HG03460 (cell line): ENCODE measurements at regions not wholly inside any gene's neighbourhood (a gene's known extent, or its start where the extent isn't known, plus 50 kb on each side); places are given as distances from the start of the nearest gene placed in this dataset.

ENCODE experiments used
- ATAC-seq: cut with Tn5 transposase; IDR thresholded peaks from one replicate; pipeline ENCODE4 v1.9.1; 2021; ENCODE audit not compliant: unreplicated experiment

DNA sequence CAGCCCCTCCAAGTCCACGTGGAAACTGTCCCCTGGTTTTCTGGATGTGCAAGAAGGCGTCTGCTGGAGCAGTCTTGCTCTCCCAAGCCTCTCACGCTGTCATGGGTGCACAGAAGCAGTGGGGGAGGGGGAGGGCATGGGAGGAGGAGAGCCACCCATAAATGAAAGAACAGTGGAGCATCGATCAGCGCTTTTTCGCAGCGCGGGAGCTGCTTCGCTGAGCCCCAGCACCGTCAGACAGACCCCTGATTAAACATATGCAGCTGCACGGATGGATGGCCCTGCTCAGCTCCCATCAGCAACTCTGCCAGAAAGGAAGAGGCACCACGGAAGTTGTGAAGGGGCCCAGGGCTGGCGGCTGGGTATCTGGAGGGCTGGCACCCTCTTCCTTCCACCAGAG is 264.9 kb downstream of the UQCRFS1 start:
- no peak for ATAC-seq

DNA sequence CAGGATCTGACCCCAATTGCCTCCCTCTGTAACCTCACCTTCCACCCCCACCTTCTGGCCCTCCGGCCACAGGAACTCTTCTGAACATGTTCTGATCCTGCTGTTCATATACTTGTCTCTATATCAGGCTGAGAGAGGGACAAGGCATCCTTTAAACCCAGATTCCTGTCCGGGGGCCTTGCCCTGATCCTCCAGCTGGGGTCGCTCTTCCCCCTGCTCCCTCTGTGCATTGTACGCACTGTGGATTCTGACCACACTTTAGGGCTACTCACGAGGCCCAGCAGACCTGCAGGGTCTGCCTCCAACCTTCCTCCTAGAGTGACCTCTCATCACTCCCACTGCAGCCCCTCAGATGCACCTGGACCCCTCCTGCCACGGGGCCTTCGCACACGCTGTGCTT is 269.3 kb downstream of the UQCRFS1 start:
- ATAC-seq, result no peak

DNA sequence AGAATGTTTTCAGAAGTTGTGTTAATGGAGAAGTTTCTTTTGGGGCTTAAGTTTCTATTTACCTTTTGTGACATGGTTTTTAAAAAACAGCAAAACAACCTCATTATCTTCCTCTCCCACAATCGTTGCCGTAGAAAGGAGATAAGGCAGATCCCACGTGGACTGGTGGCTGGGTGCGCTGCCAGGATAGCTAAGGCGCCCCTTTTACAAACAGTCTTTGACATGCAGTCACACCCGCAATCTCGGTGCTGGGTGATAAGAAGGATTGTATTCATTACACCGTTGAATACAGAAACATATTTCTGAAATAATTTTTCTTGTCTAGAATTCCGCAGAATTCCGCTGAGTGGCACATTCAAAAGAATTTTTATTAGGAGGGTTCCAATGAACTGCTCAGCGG is 271.1 kb downstream of the UQCRFS1 start:
- no peak for ATAC-seq

DNA sequence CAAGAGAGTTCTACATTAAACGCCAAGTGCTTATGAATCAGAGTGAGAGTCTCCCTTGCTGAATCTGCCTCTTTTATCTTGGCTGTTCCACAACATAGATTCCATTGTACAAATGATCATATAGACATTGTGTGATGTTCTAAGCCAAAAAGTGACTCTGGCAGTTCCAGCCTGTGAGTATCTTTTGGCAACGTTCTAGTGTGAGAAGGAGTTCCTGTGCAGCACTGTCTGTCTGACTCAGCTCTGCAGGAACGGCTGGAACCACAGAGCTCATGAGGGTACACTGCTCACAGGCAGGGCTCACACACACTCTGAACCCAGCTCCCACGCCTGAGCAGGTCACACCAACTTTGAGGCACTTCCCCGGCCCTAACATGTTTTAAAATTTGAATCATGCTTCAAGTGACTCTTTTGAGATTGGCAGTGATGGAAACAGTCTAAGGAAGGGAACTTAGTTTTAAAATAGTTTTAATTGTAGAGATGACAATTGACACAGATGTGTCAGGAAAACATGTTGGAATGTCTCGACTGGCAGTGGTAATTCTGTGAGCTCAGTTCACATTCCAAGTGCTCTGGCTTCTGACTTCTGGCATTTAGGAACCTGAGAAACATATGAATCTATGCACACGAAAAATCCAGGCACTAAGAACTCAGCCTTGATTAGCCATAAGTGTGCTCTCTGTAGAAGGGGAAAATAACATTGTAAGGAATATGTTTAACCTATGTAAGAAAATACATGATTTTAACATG is 272.0 kb downstream of the UQCRFS1 start:
- ATAC-seq, result no peak

DNA sequence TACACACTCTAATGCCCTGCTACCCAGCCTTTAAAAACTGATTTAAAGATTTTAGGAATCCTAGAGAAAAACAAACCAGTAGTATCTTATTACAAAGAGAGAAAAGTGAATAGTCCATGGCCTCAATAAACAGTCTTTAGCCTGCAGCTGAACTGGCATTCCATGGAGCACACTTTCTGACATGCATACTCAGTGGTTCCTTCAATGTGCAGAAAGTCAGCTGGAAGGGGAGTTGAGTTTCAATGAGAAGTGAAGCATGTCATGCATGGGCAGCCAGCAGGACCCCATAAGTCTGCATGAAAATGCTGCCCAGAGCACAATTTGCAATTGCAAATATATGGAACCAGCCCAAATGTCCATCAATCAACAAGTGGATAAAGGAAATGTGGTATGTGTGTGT is 273.7 kb downstream of the UQCRFS1 start:
- ATAC-seq, result no peak

DNA sequence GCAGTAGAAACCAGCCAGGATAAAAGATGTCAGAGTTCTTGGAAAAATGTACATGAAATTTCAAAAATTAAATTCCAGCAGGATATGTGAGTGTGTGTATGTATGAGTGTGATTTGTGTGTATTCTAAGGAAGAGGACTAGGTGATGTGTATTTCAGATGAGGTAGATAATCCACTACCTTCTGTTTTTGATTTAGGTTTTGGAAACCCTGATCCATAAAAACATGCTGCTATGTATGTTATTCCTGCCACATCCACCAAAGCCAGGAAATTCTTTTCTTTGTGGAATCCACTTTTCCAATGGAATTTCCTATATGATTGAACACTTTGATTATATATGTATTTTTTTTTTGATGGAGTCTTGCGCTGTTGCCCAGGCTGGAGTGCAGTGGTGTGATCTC is 276.9 kb downstream of the UQCRFS1 start:
- ATAC-seq, result no peak

DNA sequence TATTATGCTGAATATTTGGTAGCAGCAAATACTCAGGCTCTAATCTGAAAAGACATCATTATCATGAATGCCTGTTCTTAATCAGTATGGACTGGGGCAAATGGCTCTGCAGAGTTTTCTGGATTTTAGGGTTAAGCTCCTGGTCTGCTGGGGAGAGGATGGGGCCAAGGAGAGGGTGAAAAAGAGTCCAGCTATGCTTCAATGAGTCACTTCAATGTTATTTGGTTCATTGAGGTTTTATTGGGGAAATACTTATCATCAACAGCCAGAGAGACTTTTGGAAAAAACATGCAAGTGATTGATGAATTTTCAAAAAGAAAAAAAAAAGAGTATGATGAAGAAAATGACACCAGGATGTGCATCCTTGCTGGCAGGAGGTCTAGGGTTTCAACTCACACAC is 278.3 kb downstream of the UQCRFS1 start:
- ATAC-seq, result no peak

DNA sequence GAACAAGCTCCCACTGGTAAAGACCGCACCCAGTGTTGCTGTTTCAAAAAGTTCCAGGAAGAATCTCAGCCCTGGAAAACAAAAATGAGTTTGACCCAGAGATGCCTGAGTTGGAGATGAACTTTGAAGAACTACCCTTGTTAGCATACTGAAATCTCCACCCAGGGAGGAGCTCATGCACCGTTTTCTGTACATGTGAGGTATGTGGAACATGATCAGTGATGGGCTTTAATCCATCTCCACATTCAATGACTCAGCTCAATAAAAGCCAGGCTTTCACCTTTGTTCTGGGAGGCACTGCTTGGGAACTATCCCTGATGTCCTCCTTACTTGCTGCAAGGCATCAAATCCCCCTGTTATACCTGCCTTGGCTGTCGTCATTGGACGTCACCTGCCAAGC is 279.9 kb downstream of the UQCRFS1 start:
- ATAC-seq, result no peak

DNA sequence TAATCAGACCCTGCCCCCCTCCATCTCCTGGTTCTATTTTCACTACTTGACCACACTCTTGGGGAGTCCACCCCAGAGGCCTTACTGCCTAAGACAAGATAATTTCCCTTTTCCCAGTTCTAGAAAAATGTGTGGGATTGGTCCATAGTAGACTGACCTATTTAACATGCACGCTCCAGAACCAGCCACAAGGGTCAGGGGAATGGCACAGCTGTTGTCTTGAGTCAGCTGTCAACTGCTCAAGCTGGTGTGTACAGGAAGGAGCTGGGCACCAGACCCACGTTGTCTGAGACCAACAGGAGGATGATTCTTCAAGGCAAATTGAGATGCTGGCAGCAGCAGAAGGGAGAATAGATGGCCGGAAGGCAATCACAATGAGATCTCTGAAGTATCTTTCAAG is 280.5 kb downstream of the UQCRFS1 start:
- no peak for ATAC-seq

DNA sequence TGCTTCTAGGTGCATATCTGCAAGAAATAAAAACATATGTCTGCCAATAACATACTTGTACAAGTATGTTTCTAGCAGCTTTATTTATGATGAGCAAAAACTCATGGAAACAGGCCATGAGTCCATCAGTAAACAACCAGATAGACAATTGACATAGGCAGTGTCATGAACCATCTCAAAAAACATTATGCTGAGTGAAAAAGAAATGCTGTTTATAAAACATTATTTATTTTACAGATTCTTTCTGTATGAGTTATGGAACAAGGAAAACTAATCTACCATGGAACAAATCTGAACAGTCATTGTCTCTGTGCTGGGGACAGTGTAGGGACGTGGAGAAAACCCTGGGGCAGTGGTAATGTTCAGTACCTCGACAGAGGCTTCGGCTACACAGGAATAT is 283.9 kb downstream of the UQCRFS1 start:
- ATAC-seq, result no peak

DNA sequence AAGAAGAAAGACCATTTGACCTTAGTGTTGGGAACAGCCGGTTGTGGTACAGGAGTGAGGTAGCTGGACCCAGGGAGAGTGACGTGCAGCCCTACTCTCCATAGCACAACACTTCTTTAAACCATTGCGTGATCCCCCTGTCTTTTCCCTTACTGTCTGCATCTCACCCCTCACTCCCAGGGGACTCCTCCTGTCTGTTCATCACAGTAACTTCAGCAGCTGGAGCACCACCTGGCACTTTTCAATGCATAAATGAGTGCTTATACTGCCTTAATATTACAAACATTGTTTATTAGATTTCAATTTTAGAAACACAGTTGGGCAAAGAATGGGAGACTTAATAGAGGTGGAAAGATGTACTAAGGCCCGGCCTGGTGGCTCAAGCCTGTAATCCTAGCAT is 285.5 kb downstream of the UQCRFS1 start:
- no peak for ATAC-seq

DNA sequence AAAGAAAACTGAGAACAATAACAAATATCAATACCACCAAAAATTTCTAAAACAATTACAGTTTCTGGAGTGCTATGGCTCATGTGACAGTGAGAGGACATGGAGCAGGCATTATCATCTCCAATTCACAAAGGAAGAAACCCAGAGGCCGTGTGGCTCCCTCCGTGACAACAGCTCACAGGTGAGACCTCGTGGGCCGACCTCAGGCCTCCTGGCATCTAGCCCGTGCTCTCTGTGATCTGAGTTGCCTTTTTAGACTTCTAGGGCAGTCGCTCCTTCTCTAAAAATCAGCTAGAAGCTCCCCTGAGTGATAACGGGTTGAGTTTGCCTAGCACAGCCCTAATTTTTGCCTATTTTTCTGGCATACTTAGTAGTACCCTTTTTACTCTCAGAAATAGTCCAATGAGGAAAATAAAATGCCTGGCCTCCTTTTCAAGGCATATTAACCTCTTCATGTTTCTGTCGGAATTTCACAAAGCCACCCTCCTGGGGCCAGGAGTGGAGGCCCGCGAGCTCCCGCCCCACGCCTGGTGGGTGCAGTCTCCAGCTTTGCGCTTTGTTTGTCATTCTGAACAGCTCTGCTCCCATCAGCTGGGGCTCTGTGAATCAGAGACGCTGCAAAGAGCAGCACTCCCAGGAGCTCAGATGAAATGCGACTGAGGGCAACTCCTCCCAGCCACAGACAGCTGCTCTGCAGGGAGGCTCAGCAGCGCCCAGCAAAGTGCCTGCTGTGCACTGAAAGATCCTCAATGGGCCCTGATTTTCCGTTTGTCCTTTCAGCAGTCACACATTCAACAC is 292.5 kb downstream of the UQCRFS1 start:
- ATAC-seq, result no peak

DNA sequence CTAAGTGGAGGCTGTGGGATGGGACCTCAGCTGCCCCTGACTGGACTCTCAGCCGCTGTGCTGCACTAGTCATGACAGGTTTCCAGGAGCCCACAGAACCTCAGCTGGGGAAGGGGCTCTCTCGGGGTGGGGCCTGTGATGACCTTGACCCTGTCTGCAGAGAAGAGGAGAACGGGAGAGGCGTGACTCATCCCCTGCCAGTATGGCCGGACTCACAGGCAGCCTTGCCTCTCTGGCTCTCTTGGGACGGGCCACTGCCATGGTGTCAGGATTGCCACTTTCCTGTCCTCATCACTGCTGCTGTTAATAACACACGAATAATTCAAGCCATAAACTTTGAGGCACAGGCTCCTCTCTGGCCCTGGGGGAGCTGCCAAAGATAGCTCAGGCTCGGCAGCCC is 295.3 kb downstream of the UQCRFS1 start:
- ATAC-seq, result no peak

DNA sequence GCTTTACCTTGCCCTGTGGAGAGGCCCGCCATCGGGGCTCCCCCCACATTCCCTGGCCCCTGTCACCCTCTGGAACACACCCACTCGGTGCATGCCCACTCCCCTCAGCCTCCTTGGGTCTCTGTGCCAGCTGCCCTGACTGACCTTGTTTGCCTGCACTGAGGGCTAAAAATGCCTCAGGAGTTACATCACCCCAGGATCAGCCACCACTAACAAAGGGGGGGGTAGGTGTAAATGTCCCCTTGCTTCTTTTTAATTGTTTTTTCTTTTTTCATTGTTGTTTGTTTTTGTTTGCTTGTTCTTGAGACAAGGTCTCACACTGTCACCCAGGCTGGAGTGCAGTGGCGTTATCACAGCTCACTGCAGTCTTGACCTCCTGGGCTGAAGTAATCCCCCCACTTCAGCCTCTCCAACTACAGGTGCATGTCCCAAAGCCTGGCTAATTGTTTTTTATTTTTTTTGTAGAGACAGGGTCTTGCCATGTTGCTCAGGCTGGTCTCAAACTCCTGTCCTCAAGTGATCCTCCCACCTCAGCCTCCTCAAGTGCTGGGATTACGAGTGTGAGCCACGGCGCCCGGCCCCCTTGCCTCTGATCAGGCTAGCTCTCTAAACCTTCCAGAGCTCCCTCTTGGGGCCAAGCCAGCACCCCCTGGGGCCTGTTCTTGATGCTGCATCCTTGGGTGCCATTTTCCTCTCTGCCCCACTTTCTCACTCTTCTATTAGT is 297.1 kb downstream of the UQCRFS1 start:
- no peak for ATAC-seq

DNA sequence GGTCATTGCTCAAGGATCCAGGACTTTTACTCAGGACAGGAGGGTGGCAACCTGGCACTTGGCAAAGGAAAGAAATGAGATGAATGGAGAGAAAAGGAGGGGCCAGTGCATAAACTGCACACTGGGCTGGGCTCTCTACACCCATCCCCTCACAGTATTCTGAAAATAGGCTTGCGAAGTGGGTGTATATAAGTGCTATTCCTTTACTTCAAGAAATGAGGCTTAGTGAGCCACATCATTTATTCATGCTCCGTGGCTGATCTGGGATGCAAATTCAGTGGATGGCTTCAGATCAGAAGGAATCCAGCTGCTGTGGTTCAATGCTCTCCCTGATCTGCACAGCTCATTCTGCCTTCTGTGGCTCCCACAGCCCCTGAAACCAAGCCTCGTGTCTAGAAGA is 297.7 kb downstream of the UQCRFS1 start:
- no peak for ATAC-seq

DNA sequence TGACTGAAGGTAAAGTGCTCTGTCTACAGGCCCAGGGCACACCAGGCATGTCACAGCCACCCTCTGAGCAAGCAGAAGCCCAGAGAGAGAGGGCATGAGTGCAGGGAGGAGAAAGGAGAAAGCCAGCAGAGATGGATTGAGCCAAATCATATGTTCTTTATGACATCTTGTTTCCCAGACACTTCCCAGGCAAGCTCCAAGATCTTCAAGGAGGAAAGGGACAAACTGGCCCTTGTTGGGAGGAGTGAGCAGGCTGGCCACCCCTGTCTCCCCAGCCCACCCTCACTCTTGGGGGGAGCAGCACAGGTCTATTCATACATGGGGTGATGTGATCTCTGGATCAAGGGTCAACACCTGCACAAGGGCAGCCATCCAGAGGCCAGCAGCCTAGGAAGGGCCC is 298.8 kb downstream of the UQCRFS1 start:
- ATAC-seq, result no peak

DNA sequence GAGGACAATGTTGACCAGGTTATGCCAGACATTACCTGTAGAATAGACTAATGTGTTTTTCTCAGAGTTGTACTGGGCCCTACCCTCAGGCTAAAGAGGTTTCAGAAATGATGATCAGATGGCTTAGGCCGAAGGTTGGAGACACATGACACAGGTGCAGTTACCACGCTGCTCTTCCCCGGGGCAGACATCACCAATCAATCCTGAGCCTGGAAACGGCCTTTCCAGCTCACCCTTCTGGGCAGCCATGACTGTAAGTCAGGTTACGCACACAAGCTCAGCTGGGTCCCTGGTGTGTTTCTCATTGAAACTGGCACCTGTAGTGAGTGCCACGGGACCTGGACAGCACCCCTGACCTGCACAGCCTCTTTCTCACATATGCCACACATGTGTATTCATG is 299.3 kb downstream of the UQCRFS1 start:
- ATAC-seq, result no peak

DNA sequence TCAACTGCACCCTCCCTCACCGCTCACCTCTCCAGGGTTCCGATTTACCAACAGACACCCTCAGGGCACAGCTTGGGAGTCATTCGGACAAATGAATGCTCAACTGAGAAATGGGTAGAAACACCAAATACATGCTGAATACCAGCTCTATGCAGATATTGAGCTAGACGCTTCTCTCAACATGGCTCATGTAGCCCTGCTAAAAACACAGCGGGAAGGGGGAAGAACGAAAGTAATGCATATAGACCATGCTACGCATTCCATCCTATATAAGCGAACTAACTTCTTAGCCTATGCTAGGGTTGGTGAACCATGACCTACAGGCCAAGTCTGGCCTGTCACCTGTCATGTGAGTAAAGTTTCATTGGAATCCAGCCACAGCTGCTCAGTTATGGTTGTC is 304.0 kb downstream of the UQCRFS1 start:
- no peak for ATAC-seq

DNA sequence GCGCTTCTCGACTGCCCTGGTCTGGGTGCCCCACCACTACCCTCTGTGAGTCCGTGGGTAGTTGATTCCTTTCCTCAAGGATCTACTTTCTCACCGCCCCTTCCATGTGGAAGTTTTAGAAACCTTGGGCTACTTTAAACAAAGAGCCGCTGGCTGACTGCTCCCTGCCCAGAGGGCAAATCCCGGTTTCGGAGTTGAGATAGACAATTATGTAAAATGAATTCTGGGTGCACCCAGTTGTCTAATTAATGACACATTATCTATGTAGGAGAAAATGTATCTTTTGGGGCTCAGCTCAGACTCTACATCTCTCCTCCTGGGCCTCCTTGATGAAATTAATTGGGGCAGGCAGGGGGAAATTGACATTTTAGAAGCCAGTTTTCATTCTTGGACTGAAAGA is 305.4 kb downstream of the UQCRFS1 start:
- no peak for ATAC-seq

DNA sequence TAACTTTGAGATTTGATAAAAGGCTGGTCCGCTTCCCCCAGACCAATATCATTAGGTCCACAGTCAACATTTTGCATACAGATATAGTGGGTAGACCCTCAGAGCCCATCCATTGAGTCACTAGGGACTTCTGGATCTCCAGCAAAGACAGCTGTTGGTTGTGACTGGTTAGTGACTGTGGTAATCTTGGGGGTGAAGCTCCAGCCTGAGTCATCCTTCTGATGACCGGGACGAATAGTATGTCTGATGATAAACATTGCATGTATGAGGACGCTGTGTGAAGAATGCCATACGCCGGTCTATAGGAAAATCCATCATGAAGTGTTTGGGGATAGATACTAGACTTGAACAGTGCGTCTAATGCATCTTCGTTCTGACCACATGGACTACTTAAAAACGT is 307.0 kb downstream of the UQCRFS1 start:
- no peak for ATAC-seq

DNA sequence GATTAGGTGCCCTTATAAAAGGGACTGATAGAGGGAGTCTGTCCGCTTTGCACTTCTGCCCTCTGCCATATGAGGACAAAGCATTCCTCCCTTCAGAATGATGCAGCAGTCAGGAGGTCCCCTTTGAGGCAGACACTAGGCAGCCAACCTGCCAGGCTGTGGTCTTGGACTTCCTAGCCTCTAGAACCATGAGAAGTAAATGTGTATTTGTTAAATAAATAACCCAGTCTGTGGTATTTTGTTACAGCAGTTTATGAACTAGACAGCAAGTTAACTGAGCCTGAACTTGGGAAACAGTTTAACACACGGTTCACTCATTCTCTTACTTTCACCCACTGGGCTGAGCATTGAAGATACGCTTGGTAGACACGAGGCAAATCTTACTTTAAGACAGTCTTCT is 313.2 kb downstream of the UQCRFS1 start:
- ATAC-seq, result no peak

DNA sequence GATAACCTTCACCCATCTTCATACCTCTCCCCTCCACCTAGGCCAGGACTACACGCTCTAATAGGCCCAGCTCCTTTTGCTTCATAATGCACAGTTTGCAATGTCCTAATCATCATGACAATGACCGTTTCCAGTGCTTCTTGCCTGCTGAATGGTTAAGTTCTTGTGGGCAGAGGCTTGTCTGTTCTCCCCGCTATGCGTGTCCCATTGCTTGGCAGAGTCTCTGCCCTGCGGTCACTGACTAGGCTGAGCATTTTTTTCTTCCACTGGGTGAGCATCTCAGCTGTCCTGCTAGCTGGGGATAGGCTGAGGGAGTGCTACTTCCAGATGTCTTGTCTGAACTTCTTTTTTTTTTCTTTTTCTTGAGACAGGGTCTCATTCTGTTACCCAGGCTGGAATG is 314.7 kb downstream of the UQCRFS1 start:
- no peak for ATAC-seq
